Upper lobe of left lung (tissue), 6 donors: ENCODE measurements at regions not wholly inside any gene's neighbourhood (a gene's known extent, or its start where the extent isn't known, plus 50 kb on each side); places are given as distances from the start of the nearest gene placed in this dataset.

ENCODE experiments used
- ATAC-seq, 2 donors: fragments of 200-7000 bp; cut with Tn5 transposase; one replicate each; pipeline ENCODE4 v1.9.1; 2022; ENCODE audit warnings: mild to moderate bottlenecking in 2 of 2, moderate library complexity in 2 of 2; ENCODE audit not compliant: low FRiP score in 2 of 2
- DNase-seq, 2 donors: peaks; one replicate each; pipeline ENCODE4 v3.0.0-alpha.2; 2019 to 2020
- H3K27ac ChIP-seq, 4 donors: fragments of 200-600 bp; sonication (generic); one replicate each; pipeline ENCODE4 v1.5.1; 2016 to 2019
- H3K27me3 ChIP-seq, 4 donors: fragments of 200-600 bp; sonication (generic); one replicate each; pipeline ENCODE4 v1.5.1; 2017 to 2019
- H3K36me3 ChIP-seq, 4 donors: fragments of 200-600 bp; sonication (generic); one replicate each; pipeline ENCODE4 v1.5.1; 2016 to 2019
- H3K4me1 ChIP-seq, 4 donors: fragments of 200-600 bp; sonication (generic); one replicate each; pipeline ENCODE4 v1.5.1; 2018 to 2019
- H3K4me3 ChIP-seq, 4 donors: fragments of 200-600 bp; sonication (generic); one replicate each; pipeline ENCODE4 v1.5.1; 2017 to 2019; ENCODE audit warnings: mild to moderate bottlenecking in 2 of 4, moderate library complexity in 1 of 4
- H3K9me3 ChIP-seq, 4 donors: fragments of 200-600 bp; sonication (generic); one replicate each; pipeline ENCODE4 v1.5.1; 2018 to 2019
- CTCF ChIP-seq, 6 experiments: fragments of 450-650 bp in 4 of 6; fragments of 200-600 bp in 2 of 6; sonication (generic) in 2 of 6; IDR thresholded peaks; one replicate each; pipeline ENCODE4 v1.5.1; 2016 to 2019; ENCODE audit warnings: antibody characterized with exemption in 6 of 6
- EP300 ChIP-seq, 4 donors: sonication (generic); formaldehyde crosslinking; IDR thresholded peaks; one replicate each; pipeline ENCODE4 v1.5.1; 2017; ENCODE audit warnings: antibody characterized with exemption in 4 of 4, control low read depth in 2 of 4
- POLR2A ChIP-seq, 4 donors: fragments of 450-650 bp; IDR thresholded peaks; one replicate each; pipeline ENCODE4 v1.5.1; 2016 to 2017; ENCODE audit warnings: antibody characterized with exemption in 4 of 4, mild to moderate bottlenecking in 2 of 4
- POLR2AphosphoS5 ChIP-seq, 2 donors: sonication (generic); formaldehyde crosslinking; IDR thresholded peaks; one replicate each; pipeline ENCODE4 v1.5.1; 2017; ENCODE audit warnings: antibody characterized with exemption in 2 of 2
- WGBS, 2 donors: methylation state at CpG; one replicate each; pipeline ENCODE4 v1.1.5; 2017 to 2018; 5-methylcytosine and 5-hydroxymethylcytosine counted together
- donor health status: DM: no; HTN: no; CAD: no; lungs with moderate emphysema.
- donor health status: DM: no; HTN: yes; CAD: no; lungs with severe emphysema.

GRCh38 chr5:20656262-20656661, 668.3 kb upstream of the CDH18 start:
- H3K4me3 ChIP-seq, result no peak overlapping the region
- no peaks in the 10 kb centered on the region for H3K9me3 ChIP-seq
- H3K27ac ChIP-seq, result no peak overlapping the region
- no peaks in the 10 kb centered on the region for H3K4me1 ChIP-seq
- H3K36me3 ChIP-seq, result no peaks in the 10 kb centered on the region
- H3K27me3 ChIP-seq, result no peaks in the 10 kb centered on the region
- TF ChIP-seq CTCF (IDR thresholded peaks at IDR 0.05) (no peak), POLR2A (IDR thresholded peaks at IDR 0.05) (no peak), EP300 (IDR thresholded peaks at IDR 0.05) (no peak), POLR2AphosphoS5 (IDR thresholded peaks at IDR 0.05) (no peak)
- DNase-seq (no peak), ATAC-seq (no peak)

GRCh38 chr5:20655211-20655610, 667.2 kb upstream of the CDH18 start:
- Histone ChIP-seq H3K9me3 (no peaks in the 10 kb centered on the region), H3K36me3 (no peaks in the 10 kb centered on the region), H3K4me1 (no peaks in the 10 kb centered on the region), H3K4me3 (no peak overlapping the region), H3K27ac (no peak overlapping the region), H3K27me3 (no peaks in the 10 kb centered on the region)
- TF ChIP-seq POLR2AphosphoS5 (IDR thresholded peaks at IDR 0.05), result no peak
- no peak for TF ChIP-seq POLR2A (IDR thresholded peaks at IDR 0.05)
- TF ChIP-seq CTCF (IDR thresholded peaks at IDR 0.05), result no peak
- no peak for TF ChIP-seq EP300 (IDR thresholded peaks at IDR 0.05)
- WGBS, 2 donors, result 82 to 83% methylated on average over 4 of the region's 4 CpGs
- ATAC-seq, result no peak
- no peak for DNase-seq

GRCh38 chr5:20654746-20655145, 666.7 kb upstream of the CDH18 start:
- Histone ChIP-seq H3K27me3 (no peaks in the 10 kb centered on the region), H3K4me3 (no peak overlapping the region), H3K4me1 (no peaks in the 10 kb centered on the region), H3K27ac (no peak overlapping the region), H3K36me3 (no peaks in the 10 kb centered on the region), H3K9me3 (no peaks in the 10 kb centered on the region)
- ATAC-seq (no peak), DNase-seq (no peak)
- WGBS, 2 donors, result 61 to 66% methylated on average over 2 of the region's 2 CpGs
- TF ChIP-seq EP300 (IDR thresholded peaks at IDR 0.05), result no peak
- TF ChIP-seq POLR2AphosphoS5 (IDR thresholded peaks at IDR 0.05), result no peak
- no peak for TF ChIP-seq POLR2A (IDR thresholded peaks at IDR 0.05)
- TF ChIP-seq CTCF (IDR thresholded peaks at IDR 0.05), result no peak

- H3K4me1 ChIP-seq, result no peaks in the 10 kb centered on the region
- WGBS, 2 donors, result 79 to 84% methylated on average over 2 of the region's 2 CpGs
- no peak overlapping the region for H3K27ac ChIP-seq
- no peaks in the 10 kb centered on the region for H3K27me3 ChIP-seq
- ATAC-seq, result no peak
- TF ChIP-seq EP300 (IDR thresholded peaks at IDR 0.05) (no peak), POLR2A (IDR thresholded peaks at IDR 0.05) (no peak), POLR2AphosphoS5 (IDR thresholded peaks at IDR 0.05) (no peak), CTCF (IDR thresholded peaks at IDR 0.05) (no peak)
- no peak for DNase-seq
- H3K36me3 ChIP-seq, result no peaks in the 10 kb centered on the region
- H3K9me3 ChIP-seq, result no peaks in the 10 kb centered on the region
- H3K4me3 ChIP-seq, result no peak overlapping the region
Measured at GRCh38 chr5:20654033-20654432, 666.0 kb upstream of the CDH18 start.

GRCh38 chr5:20649966-20650365, 662.0 kb upstream of the CDH18 start:
- TF ChIP-seq CTCF (IDR thresholded peaks at IDR 0.05) (no peak), POLR2A (IDR thresholded peaks at IDR 0.05) (no peak), POLR2AphosphoS5 (IDR thresholded peaks at IDR 0.05) (no peak), EP300 (IDR thresholded peaks at IDR 0.05) (no peak)
- H3K9me3 ChIP-seq, result peaks cover 0 to 5% (median 2%) of the 10 kb centered on the region in 4 donors
- ATAC-seq (no peak), DNase-seq (no peak)
- no peaks in the 10 kb centered on the region for H3K4me1 ChIP-seq
- H3K36me3 ChIP-seq, result no peaks in the 10 kb centered on the region
- WGBS, 2 donors, result 0 to 90% methylated on average over 1 of the region's 1 CpG
- H3K27me3 ChIP-seq, result no peaks in the 10 kb centered on the region
- no peak overlapping the region for H3K4me3 ChIP-seq
- no peak overlapping the region for H3K27ac ChIP-seq
